Islet precursor cell (in vitro differentiated cells): ENCODE measurements at regions not wholly inside any gene's neighbourhood (a gene's known extent, or its start where the extent isn't known, plus 50 kb on each side); places are given as distances from the start of the nearest gene placed in this dataset.

ENCODE experiments used
- DNase-seq: peaks from one replicate; pipeline ENCODE4 v3.0.0-alpha.2; 2018

DNA sequence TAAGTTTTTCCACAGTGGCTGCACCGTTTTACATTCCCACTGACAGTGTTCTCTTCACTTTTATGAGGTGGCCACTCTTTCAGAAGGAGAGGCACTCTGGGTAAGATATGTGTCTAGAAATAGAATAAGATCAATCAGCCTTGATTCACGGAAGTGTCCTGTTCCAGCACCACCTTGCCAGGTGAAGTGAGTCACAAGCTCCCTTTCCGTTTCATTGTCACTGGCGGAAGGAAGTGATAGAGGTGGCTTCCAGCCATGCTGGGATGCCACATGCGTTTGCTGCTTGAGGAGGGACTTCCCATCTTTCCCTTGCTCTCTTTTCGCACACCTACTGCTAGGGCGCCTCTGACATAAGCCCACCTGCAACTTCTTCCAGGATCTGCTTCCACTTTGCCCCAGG, 217.1 kb downstream of the PIK3R1 start:
- no peak for DNase-seq

GRCh38 chr5:68433526-68433922, 218.0 kb downstream of the PIK3R1 start:
- DNase-seq: no peak

DNA sequence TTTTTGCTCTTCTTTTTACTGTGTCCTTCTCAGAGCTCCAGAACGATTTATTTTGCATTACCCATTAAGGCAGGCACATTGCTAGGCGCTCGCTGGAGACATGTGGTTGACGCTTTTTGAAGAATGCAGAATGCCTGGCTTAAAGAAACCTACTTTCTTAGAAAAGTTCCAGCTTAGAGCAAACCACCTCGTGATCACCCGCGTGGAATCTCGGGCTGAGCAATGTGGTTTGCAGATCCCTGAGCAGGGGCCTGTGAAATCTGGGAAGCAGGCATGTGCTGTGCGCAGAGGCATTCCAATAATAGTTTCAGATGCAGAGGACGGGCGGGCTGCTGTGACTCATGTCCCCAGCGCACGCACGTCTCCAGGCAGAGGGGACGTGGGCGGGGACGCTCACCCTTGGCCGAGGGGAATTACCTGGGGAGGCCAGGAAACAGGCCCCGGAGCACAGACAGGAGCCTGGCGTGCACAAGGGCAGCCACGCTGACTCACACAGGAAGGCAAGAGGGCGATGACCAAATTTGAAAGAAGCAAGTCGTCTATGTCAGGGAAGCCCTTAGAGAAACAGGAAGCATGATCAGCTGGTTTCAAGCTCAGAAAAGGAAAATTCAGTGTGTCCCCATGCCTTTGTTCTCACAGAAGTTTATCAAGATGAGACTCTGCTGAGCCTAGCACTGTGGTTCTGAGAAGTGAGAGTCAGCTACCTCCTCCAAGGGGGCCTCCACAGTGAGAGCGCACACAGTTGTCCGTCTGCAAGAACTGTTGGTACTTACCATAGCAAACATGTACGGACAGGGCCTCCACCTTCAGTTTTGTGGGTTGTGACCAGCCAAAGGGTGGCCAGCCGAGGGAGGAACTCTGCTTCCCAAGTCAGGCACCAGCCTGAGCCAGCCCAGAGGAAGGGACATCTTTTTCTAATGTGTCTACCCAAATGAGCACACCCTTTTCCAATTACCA, 218.6 kb downstream of the PIK3R1 start:
- peak; percentile 100 for DNase-seq

- DNase-seq: no peak
Observed at GRCh38 chr5:68435611-68436010, 220.1 kb downstream of the PIK3R1 start.

DNA sequence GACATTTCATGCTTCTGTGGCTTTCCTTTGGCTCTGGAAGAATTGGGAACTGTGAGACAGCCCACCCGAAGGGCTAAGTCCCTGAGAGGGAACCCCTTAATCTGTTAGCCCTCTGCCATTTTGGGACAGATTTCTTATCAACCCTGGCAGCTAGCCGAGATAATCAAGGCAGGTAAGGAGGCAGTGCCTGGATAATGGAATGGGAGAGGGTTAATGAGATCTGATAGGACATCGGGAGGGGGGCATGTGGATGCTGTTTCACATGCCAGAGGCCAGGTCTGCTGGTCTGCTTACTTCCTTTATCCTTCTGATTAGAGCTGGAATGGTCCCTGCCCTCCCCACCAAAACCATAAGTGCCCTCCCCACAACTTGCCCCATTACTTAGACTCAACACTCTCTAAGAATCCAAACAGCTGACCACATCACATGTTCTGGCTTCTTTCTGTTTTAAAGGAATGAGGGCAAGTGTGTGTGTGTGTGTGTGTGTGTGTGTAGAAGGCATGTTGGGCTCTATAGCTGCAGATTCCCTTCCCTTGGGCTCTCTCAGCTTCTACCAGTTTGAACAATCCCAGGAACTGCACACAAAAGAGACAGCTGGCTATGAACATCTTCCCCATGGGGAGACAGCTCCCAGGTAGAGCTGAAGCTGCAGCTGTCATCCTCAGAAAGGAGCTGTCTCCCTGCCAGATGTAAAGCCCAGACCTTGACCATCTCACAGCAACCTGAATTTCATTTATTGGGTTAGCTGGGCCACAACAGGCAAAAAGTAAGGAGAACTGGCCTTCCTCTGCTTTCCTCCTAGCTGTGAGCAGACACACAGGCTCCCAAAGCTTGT, 221.3 kb downstream of the PIK3R1 start:
- peak; percentile 60 for DNase-seq

DNA sequence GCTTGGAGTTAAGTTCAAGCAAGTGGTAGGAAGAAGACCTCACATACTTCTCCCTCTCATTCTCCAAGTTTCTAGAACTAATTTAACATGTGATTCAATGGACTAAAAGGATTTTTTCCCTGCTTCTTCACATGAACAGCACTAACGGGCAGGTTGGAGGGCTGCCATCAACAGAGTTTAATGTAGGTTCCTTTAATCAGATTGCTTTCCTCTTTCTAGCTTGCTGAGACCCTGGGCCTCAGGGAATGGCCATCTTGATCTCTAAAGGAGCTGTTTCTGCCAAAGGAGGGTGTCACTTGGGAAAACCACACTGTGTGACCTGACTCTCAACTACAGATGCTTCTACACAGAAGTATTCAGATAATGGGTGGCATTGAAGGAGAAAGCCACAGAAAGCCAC, 223.3 kb downstream of the PIK3R1 start:
- DNase-seq: no peak

DNA sequence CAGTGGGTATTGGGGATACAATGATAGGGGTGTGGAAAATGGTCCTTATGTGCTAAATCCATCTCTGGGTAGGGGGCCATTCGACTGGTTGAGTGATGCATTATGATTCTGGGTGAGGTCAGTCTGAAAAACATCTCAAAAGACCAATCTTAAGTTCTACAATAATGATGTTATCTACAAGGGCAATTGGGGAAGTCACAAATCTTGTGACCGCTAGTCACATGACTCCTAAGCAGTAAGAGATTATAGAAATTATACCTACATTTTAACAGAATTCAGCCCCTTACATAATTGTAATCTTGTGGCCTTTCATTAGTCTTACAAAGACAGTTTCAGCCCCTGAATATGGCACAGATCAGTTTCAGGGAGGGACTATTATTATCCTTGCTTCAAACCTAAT, 224.7 kb downstream of the PIK3R1 start:
- no peak for DNase-seq

DNA sequence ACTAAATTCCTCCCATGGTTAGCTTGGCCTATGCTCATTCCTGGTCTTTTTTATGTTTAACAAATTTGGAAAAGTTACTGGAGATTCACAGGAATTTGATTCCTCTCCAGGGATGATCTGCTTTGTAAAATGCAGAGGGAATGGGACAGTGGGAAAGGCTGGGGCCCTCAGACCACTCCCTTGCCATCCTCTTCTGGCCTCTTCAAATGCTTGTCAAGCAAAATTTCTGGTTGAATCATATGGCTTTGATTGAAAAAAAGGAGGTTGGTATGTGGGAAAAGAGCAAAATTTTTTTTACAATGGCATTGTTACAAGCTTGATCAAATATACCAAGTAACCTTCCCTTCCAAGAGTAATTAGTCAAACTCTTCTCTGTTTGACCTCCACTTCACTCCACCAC, 225.1 kb downstream of the PIK3R1 start:
- no peak for DNase-seq

DNA sequence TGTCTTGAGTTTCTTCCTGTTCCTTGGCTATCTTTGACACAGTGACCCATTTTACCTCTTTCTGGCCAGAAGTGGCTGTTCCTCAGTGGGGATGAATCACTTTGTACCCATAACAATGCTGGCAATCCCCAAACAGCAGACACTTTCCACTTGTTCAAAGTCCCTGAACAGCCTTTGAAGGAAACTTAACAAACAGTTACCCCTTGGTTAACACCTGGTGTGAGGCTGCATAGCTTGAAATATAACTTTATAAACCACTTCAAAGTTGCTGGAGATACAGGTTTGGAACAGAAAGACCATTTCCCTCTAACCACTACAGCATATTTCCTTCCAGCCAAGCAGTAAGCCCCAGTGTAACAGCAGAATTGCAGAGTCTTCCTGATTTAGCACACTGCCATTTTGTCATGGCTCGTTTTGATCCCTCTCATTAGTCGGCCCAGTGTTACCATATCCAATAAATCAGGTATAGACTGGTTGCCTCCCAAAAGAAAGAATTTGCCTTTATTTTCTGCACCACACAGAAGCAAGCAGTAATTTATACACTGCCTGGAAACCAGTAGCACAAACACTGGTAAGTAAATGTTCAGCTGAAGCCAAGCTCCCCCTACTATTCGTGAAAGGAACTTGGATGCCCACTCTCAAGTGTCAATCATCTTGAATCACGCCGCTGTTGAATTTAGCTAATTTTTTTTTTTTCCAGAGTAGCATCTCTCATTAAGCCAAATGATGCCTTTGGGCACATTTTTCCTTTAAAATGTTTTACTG, 225.9 kb downstream of the PIK3R1 start:
- no peak for DNase-seq

DNA sequence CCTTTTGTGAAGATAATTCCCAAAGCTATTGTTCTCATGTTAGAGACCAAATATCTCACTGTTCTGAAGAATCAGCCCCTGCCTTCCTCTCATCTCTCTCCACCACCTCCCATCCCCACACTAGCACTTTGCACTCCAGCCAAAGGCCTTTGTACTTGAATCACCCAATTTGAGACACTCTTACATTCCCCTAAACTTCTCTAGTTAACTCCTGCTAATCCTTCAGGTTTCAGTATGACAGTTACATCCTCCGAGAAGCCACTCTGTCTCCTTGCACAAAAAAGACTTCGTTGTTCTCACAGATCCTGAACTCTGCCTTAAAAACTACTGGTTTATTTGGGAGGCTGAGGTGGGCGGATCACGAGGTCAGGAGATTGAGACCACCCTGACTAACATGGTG, 227.5 kb downstream of the PIK3R1 start:
- DNase-seq: no peak

- DNase-seq: no peak
Observed at GRCh38 chr5:68444048-68444447, 228.5 kb downstream of the PIK3R1 start.

DNA sequence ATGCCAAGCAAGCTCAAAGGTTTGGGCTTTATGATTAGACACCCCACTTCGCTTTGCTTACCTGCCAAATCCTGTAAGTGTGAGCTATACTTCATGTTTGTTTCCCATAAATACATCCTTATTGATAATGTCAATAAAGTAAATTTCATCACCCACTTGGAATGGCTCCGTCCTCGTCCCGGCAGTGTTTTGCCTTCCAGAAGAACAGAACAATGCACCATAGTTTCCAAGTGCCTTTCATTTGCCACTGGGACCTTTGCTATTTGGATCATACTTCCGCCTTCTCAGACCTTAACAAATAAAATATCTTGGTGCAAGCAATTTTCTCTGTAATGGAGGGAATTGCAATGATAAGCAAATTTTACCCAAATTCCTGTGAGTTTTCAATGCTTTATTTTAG, 229.3 kb downstream of the PIK3R1 start:
- DNase-seq: no peak

DNA sequence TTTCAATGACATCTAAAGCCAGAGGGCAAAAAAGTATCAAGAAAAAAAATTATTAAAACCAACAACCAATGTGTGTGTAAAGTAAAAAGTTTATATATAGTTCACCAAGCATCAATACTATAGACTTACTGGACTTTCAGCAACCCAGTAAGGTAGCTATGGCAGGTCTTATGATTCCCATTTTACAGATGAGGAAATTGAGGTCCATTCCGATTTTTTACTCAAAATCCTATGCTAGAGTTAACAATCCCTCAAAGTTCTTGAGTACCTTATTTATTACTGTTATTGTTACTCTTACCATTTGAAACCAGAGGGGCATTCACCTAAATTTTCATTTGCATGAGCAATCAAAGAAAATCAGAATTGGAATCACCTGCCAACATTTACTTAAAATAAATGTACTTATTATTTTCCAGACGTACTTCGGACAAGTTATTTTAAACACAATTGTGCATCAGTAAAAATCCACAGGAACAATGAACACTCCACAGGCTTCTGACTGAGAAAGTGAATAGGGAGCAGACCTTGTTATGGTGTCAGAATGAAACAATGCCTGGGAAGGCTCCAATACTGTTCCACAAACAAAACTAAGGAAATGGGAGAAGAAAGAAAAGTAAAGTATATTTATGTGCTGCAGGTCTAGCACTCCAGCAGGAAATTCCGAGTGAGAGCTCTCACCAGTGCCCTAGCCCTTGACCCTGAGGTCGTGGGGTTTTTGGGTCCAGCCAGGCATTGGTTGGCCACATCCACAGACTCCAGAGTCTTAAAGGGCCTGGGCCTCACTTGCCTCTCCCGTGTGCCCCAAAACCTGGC, 229.9 kb downstream of the PIK3R1 start:
- DNase-seq: no peak

DNA sequence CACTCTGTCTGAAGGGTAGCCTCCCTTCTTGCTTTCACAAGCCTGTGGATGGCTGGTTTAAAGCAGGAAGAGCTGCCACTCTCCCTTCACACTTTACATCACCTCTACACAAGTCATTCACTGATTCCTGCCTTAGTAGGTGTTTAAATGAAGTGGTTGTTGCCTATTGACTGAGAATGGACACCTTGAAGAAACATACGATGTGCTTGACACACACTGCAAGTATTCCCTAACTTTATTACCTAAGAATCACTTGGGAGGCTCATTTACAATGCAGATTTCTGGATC, 230.5 kb downstream of the PIK3R1 start:
- no peak for DNase-seq

- DNase-seq: no peak
Observed at GRCh38 chr5:68446487-68446894, 230.9 kb downstream of the PIK3R1 start.

- DNase-seq: no peak
Observed at GRCh38 chr5:68447136-68447929, 231.8 kb downstream of the PIK3R1 start.

GRCh38 chr5:68449380-68449779, 233.8 kb downstream of the PIK3R1 start:
- no peak for DNase-seq

- DNase-seq: no peak
Observed at GRCh38 chr5:68450245-68450852, 234.8 kb downstream of the PIK3R1 start.

DNA sequence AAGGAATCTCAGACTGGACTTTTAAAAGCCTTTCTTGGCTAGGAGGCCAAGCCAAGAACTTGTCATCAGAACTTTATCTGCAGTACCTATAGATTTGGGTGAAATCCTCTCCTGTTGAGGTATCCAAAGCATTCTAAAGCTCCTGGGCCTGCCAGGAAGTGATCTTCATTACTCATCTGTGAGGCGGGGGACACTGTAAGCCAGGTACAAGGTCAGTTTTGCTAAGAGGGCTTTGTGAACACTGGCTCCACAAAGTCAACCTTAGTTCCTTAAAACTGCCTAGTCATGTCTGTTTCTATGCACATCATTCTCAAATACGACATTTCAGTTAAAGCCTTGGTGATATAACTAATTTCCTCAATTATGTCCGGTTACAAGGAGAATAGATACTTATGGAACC, 236.7 kb downstream of the PIK3R1 start:
- DNase-seq: no peak

- DNase-seq: no peak
Observed at GRCh38 chr5:68454172-68454571, 238.6 kb downstream of the PIK3R1 start.

DNA sequence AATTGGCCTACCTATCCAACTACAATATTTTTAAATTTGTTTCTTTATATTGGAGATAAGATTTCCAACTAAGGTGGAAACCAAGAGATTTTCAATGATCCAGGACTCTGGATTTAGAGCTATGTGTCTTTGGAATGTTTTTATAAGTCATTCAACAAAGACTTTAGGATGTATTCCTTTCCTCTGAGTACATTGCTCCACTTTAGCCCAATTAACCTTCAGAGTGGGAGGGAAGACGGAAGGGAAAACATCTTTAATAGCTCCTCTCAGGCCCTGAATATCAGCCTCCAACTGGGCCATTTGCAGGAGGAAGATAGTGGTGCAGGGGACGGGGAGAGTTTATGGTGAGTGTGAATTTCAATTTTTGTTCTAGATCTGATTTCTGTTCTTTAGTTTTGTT, 239.2 kb downstream of the PIK3R1 start:
- no peak for DNase-seq
